ENCODE measurements at regions not wholly inside any gene's neighbourhood (a gene's known extent, or its start where the extent isn't known, plus 50 kb on each side); places are given as distances from the start of the nearest gene placed in this dataset.
A peak's percentile ranks its signal among the peaks of the same experiment; 100 is the strongest.

DNA sequence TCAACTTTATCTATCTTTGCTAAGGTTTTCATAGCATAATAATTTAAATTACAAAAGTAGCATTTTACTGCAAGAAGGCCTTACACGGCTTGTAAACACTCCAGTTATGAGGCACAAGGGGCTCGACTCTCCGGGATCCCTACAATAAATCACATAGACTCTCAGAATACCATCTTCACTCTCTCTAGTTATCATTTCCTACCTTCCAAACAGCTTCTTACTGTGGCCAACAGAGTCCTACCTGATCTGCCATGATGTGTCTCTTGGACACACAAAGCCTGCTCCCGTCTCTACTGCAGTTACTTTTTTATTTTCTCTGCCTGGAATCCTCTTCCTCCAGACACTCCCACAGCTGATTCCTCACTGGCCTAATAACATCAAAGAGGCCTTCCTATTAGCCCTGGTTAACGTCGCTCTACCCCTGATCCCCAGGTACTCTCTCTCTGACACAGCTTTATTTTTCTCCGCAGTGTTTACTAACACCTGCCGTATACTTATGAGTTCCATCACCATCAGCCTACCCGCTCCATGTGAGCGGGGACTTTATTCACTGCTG is 559.6 kb upstream of the DIPK2B start:
- DNase-seq (ENCODE audit: low read depth) = no peak
- H3K4me3 ChIP-seq (ENCODE audit: low read depth, low read length) = no peak overlapping the region
- TF ChIP-seq, protein P1, sequence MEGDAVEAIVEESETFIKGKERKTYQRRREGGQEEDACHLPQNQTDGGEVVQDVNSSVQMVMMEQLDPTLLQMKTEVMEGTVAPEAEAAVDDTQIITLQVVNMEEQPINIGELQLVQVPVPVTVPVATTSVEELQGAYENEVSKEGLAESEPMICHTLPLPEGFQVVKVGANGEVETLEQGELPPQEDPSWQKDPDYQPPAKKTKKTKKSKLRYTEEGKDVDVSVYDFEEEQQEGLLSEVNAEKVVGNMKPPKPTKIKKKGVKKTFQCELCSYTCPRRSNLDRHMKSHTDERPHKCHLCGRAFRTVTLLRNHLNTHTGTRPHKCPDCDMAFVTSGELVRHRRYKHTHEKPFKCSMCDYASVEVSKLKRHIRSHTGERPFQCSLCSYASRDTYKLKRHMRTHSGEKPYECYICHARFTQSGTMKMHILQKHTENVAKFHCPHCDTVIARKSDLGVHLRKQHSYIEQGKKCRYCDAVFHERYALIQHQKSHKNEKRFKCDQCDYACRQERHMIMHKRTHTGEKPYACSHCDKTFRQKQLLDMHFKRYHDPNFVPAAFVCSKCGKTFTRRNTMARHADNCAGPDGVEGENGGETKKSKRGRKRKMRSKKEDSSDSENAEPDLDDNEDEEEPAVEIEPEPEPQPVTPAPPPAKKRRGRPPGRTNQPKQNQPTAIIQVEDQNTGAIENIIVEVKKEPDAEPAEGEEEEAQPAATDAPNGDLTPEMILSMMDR (IDR thresholded peaks at IDR 0.05; ENCODE audit: insufficient read depth, low read length) = no peak

DNA sequence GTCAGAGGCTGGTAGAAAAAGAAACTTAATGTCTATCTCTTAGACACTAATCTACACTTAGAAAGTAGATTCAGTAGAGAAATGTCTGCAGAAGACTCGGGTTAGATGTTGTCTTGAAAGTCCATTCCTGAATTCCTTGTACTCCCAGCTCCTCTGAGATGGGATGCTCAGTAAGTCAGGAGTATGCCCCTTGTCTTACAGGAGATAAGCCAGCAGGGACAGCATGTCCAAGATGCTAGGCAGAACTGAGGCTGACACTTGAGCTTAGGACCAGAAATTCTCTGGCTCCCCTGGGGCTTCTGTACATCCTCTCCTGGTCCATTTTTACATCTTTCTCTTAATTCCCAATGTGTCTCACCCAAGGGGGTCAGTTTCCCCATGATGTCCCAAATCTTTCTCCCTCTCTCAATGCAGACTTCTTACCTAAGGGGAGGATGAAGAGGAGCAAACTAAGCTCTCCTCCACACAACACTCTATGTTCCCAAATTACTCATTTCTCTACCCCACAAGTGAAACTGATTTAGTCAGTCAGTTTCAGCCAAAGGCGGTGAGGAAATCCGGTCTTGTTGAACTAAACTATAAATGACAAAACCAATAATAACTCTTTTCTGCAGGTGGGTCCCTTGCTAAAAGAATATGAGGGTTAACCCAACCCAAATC is 558.2 kb upstream of the DIPK2B start:
- no peak for DNase-seq (ENCODE audit: low read depth)
- TF ChIP-seq, protein P1 (IDR thresholded peaks at IDR 0.05; ENCODE audit: insufficient read depth, low read length) = no peak
- peak overlapping the region; percentile 7 for H3K4me3 ChIP-seq (ENCODE audit: low read depth, low read length)

DNA sequence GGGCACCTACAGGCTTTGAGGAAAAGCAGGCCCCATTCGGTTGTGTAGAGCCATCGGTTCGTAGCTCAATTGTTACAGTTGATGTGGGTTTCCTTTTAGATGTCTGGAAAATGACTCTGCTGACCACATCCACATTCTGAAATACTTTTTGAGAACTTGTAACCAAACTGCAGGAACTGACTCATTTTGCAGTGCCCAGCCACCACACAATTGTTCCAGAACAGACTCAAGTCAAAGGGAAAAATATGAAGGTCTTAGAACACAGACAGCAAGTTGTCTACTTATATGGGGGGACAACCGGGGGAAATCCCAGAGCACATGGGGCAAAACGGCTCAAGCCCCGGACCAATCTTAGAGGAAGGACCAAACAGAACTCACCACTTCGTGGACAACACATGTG is 557.6 kb upstream of the DIPK2B start:
- peak overlapping the region; percentile 28 for H3K4me3 ChIP-seq (ENCODE audit: low read depth, low read length)
- DNase-seq (ENCODE audit: low read depth) = peak; percentile 91
- TF ChIP-seq, protein P1 (IDR thresholded peaks at IDR 0.05; ENCODE audit: insufficient read depth, low read length) = no peak

DNA sequence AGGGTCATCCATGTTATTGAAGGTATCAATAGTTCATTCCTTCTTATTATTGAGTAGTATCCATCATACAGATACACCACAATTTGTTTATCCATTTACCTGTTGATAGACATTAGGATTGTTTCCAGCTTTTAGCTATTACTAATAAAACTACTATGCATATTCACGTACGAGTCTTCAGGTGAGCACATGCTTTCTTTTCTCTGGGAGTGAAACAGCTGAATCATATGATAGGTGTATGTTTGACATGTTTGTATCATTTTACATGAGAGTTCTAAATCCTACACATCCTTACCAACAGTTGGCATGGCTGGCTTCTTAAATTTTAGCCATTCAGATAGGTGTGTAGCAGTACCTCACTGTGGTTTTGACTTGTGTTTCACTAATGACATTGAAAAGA is 556.6 kb upstream of the DIPK2B start:
- TF ChIP-seq, protein P1 (IDR thresholded peaks at IDR 0.05; ENCODE audit: insufficient read depth, low read length) = no peak
- no peak for DNase-seq (ENCODE audit: low read depth)

DNA sequence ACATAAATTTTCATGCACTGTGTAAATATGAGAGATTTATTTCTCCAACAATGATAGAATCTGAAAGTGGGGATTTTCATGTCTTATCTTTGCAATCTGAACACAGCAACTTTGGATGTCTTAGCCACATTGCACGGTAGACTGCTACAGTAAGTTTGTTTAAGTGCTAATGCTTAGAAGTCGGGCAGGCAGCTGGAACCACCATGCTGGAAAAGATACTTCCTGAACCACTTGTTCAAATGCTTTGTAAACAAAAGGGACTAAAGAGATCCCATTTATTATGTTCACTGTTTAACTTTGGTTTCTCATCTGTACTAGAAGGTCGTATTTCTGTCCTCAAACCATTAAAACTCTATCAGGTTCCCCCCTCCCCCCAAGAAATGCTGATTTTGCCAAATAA is 555.9 kb upstream of the DIPK2B start:
- H3K4me3 ChIP-seq (ENCODE audit: low read depth, low read length) = no peak overlapping the region
- no peak for DNase-seq (ENCODE audit: low read depth)
- TF ChIP-seq, protein P1 (IDR thresholded peaks at IDR 0.05; ENCODE audit: insufficient read depth, low read length) = no peak

More for the DNA sequence above, 556.6 kb upstream of the DIPK2B start:
- no peak overlapping the region for H3K4me3 ChIP-seq (ENCODE audit: low read depth, low read length)

DNA sequence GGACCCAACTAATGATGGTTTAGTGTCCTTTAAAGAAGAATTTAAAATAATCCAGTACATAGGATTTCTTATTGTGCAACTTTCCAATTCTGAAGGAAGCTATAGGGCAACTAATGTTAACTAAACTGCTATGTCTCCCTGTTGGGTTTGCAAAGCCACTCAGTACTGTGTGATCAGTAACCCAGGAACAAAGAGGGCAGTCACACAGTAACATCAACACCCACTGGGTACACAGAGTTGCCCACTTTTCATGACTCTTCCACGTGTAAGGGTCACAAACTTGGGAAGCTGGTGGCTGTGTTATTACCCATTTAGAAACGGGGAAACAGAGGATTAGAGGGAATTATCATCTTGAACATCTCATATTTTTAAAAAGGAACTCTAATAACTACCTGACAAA is 555.0 kb upstream of the DIPK2B start:
- TF ChIP-seq, protein P1 (IDR thresholded peaks at IDR 0.05; ENCODE audit: insufficient read depth, low read length) = no peak
- H3K4me3 ChIP-seq (ENCODE audit: low read depth, low read length) = no peak overlapping the region
- no peak for DNase-seq (ENCODE audit: low read depth)
